ENCODE measurements at regions not wholly inside any gene's neighbourhood (a gene's known extent, or its start where the extent isn't known, plus 50 kb on each side); places are given as distances from the start of the nearest gene placed in this dataset.

DNA sequence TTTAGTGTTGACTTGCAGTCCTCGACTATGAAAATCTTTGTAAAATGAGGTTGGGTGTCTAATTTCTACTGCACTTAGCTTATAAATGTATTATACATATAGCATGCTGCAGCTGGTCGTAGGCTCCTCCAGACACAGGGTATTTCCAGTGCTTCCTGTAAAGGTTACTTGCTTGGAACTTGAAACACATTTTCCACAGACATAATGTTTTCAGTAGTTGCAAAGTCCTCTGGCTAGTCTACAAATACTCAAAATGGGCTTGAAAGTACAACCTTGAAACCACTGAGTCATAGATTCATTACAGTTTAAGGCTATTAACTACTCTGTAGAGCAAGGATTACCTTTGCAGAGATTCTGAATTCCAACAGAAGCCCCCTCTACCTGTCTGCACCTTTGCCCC, 464.1 kb downstream of the RAP2B start:
- no peaks in the 10 kb centered on the region for H3K9me3 ChIP-seq (ENCODE audit: control insufficient read depth in 4 of 4, insufficient read depth in 3 of 4, low read length in 3 of 4)
- no peak overlapping the region for H3K4me3 ChIP-seq
- H3K36me3 ChIP-seq (ENCODE audit: control insufficient read depth in 4 of 4, insufficient read depth in 4 of 4, low read length in 4 of 4), result no peaks in the 10 kb centered on the region
- DNase-seq (no peak), ATAC-seq (ENCODE audit: insufficient read depth, low FRiP score) (no peak)
- 87 to 88% methylated on average over 2 of the region's 2 CpGs for WGBS, 2 donors
- peaks cover 0 to 11% (median 0%) of the 10 kb centered on the region in 5 donors for H3K4me1 ChIP-seq (ENCODE audit: control insufficient read depth in 5 of 5, insufficient read depth in 5 of 5, low read length in 5 of 5)
- TF ChIP-seq CTCF (IDR thresholded peaks at IDR 0.05; ENCODE audit: control extremely low read depth, extremely low read depth), result no peak
- no peak overlapping the region for H3K9ac ChIP-seq (ENCODE audit: insufficient read depth in 1 of 2, low read length in 2 of 2)
- H3K27me3 ChIP-seq (ENCODE audit: control insufficient read depth in 3 of 3, insufficient read depth in 3 of 3, low read length in 2 of 3), result no peaks in the 10 kb centered on the region
- no peak overlapping the region for H3K27ac ChIP-seq (ENCODE audit: low read depth in 1 of 2, low read length in 1 of 2)

- no peak overlapping the region for H3K9ac ChIP-seq (ENCODE audit: insufficient read depth in 1 of 2, low read length in 2 of 2)
- H3K4me1 ChIP-seq (ENCODE audit: control insufficient read depth in 5 of 5, insufficient read depth in 5 of 5, low read length in 5 of 5), result peaks cover 0 to 11% (median 0%) of the 10 kb centered on the region in 5 donors
- TF ChIP-seq CTCF (IDR thresholded peaks at IDR 0.05; ENCODE audit: control extremely low read depth, extremely low read depth), result no peak
- no peaks in the 10 kb centered on the region for H3K36me3 ChIP-seq (ENCODE audit: control insufficient read depth in 4 of 4, insufficient read depth in 4 of 4, low read length in 4 of 4)
- no peaks in the 10 kb centered on the region for H3K9me3 ChIP-seq (ENCODE audit: control insufficient read depth in 4 of 4, insufficient read depth in 3 of 4, low read length in 3 of 4)
- DNase-seq (peak in 1 of 3 donors; percentile 34), ATAC-seq (ENCODE audit: insufficient read depth, low FRiP score) (no peak)
- WGBS, 2 donors, result 18 to 34% methylated on average over 4 of the region's 4 CpGs
- no peak overlapping the region for H3K27ac ChIP-seq (ENCODE audit: low read depth in 1 of 2, low read length in 1 of 2)
- no peaks in the 10 kb centered on the region for H3K27me3 ChIP-seq (ENCODE audit: control insufficient read depth in 3 of 3, insufficient read depth in 3 of 3, low read length in 2 of 3)
- H3K4me3 ChIP-seq, result no peak overlapping the region
Measured at GRCh38 chr3:153628591-153628990, 466.6 kb downstream of the RAP2B start.

DNA sequence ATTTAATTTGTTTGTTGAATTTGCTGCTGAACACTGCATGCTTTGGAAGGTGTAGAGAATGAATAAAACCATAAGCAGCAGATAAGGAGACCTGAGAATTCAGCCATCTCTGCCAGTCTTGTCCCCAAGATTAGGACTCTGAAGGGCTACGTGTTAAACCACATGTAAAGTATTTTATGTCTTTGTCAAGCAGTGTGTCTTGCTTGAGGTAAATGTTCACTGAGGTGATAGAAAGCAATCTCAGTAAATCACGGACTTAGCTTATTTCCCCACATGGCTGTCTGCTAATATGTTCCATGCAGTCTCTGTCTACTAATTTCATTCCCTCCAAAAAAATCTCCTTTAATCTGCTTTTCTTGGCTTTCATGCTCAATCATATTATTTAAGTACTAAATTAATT, 467.1 kb downstream of the RAP2B start:
- no peaks in the 10 kb centered on the region for H3K36me3 ChIP-seq (ENCODE audit: control insufficient read depth in 4 of 4, insufficient read depth in 4 of 4, low read length in 4 of 4)
- H3K9me3 ChIP-seq (ENCODE audit: control insufficient read depth in 4 of 4, insufficient read depth in 3 of 4, low read length in 3 of 4), result no peaks in the 10 kb centered on the region
- H3K9ac ChIP-seq (ENCODE audit: insufficient read depth in 1 of 2, low read length in 2 of 2), result no peak overlapping the region
- no peak overlapping the region for H3K27ac ChIP-seq (ENCODE audit: low read depth in 1 of 2, low read length in 1 of 2)
- DNase-seq (no peak), ATAC-seq (ENCODE audit: insufficient read depth, low FRiP score) (no peak)
- no peaks in the 10 kb centered on the region for H3K27me3 ChIP-seq (ENCODE audit: control insufficient read depth in 3 of 3, insufficient read depth in 3 of 3, low read length in 2 of 3)
- peaks cover 0 to 11% (median 0%) of the 10 kb centered on the region in 5 donors for H3K4me1 ChIP-seq (ENCODE audit: control insufficient read depth in 5 of 5, insufficient read depth in 5 of 5, low read length in 5 of 5)
- WGBS, 2 donors, result 79 to 88% methylated on average over 2 of the region's 2 CpGs
- TF ChIP-seq CTCF (IDR thresholded peaks at IDR 0.05; ENCODE audit: control extremely low read depth, extremely low read depth), result no peak
- no peak overlapping the region for H3K4me3 ChIP-seq

DNA sequence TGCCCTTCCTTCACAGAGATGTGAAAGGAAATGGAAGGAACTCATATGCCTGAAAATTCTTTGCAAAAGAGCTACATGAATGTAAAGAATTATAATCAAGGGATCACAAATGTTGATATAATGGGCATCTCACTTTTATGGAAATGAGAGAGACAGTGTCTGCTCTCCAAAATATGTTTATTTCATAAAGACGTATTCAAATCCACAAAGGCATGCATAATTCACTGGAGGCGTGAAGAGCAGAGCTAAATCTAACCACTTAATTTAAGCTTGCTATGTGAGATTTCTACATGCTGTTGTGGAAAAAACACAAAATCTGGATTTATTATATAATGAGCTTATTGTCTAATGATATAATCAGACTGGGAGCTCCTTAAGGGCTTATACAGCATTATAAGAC, 469.1 kb downstream of the RAP2B start:
- no peak overlapping the region for H3K27ac ChIP-seq (ENCODE audit: low read depth in 1 of 2, low read length in 1 of 2)
- H3K36me3 ChIP-seq (ENCODE audit: control insufficient read depth in 4 of 4, insufficient read depth in 4 of 4, low read length in 4 of 4), result no peaks in the 10 kb centered on the region
- no peak for ATAC-seq (ENCODE audit: insufficient read depth, low FRiP score)
- no peaks in the 10 kb centered on the region for H3K9me3 ChIP-seq (ENCODE audit: control insufficient read depth in 4 of 4, insufficient read depth in 3 of 4, low read length in 3 of 4)
- no peak overlapping the region for H3K9ac ChIP-seq (ENCODE audit: insufficient read depth in 1 of 2, low read length in 2 of 2)
- H3K27me3 ChIP-seq (ENCODE audit: control insufficient read depth in 3 of 3, insufficient read depth in 3 of 3, low read length in 2 of 3), result no peaks in the 10 kb centered on the region
- 89 to 94% methylated on average over 2 of the region's 2 CpGs for WGBS, 2 donors
- TF ChIP-seq CTCF (IDR thresholded peaks at IDR 0.05; ENCODE audit: control extremely low read depth, extremely low read depth), result no peak
- H3K4me3 ChIP-seq, result no peak overlapping the region
- H3K4me1 ChIP-seq (ENCODE audit: control insufficient read depth in 5 of 5, insufficient read depth in 5 of 5, low read length in 5 of 5), result peaks cover 0 to 2% (median 0%) of the 10 kb centered on the region in 5 donors
- no peak for DNase-seq

Data from lung (tissue), 11 donors.